HEK293 (cell line): ENCODE measurements at regions not wholly inside any gene's neighbourhood (a gene's known extent, or its start where the extent isn't known, plus 50 kb on each side); places are given as distances from the start of the nearest gene placed in this dataset.

Source experiments
- CTCF ChIA-PET: fragments of 350-600 bp; formaldehyde crosslinking; extraction: SDS; loops from one replicate; lab custom pipeline; 2021; ENCODE audit warnings: antibody characterized with exemption; lab: Yijun Ruan, JAX
- POLR2A ChIA-PET: fragments of 300-600 bp; formaldehyde crosslinking; extraction: SDS; loops from one replicate; lab custom pipeline; 2020; ENCODE audit warnings: antibody characterized with exemption, inconsistent platforms; lab: Yijun Ruan, JAX
- H3K27ac ChIP-seq: fragments of 200-500 bp; sonication (Bioruptor generic); 2 replicates; pipeline ENCODE4 v1.5.1; 2014; ENCODE audit warnings: low read depth, low read length, control low read depth, inconsistent platforms; ENCODE audit errors: extremely low read depth
- H3K36me3 ChIP-seq, 2 experiments: fragments of 200-500 bp in 1 of 2; sonication (Bioruptor generic) in 1 of 2; 1 replicate in 1 of 2; 2 replicates in 1 of 2; pipeline ENCODE4 v1.5.1; 2014 to 2017; ENCODE audit warnings: inconsistent platforms in 2 of 2, low read length in 2 of 2; ENCODE audit not compliant: control insufficient read depth in 2 of 2, insufficient read depth in 1 of 2
- H3K4me1 ChIP-seq: fragments of 200-500 bp; sonication (Bioruptor generic); 2 replicates; pipeline ENCODE4 v1.5.1; 2014; ENCODE audit warnings: mild to moderate bottlenecking, low read length, inconsistent platforms; ENCODE audit not compliant: control insufficient read depth, insufficient read depth
- H3K4me3 ChIP-seq: 2 replicates; pipeline ENCODE4 v1.5.1; 2011; ENCODE audit warnings: low read depth, mild to moderate bottlenecking, control low read depth, low read length, moderate library complexity
- H3K9me3 ChIP-seq: fragments of 200-500 bp; sonication (Bioruptor generic); 2 replicates; pipeline ENCODE4 v1.5.1; 2014; ENCODE audit warnings: low read depth, low read length, inconsistent platforms; ENCODE audit not compliant: control insufficient read depth, insufficient read depth
- GLIS1 ChIP-seq: fragments of 450-650 bp; formaldehyde crosslinking; IDR thresholded peaks from 2 replicates; pipeline ENCODE4 v1.5.1; 2016; ENCODE audit warnings: missing biosample characterization, missing genetic modification characterization
- GLIS2 ChIP-seq: fragments of 450-650 bp; formaldehyde crosslinking; IDR thresholded peaks from 2 replicates; pipeline ENCODE4 v1.5.1; 2016; ENCODE audit warnings: missing biosample characterization, missing genetic modification characterization
- HOXD13 ChIP-seq: sonication (generic); formaldehyde crosslinking; IDR thresholded peaks from 2 replicates; pipeline ENCODE4 v1.8.0; 2022; ENCODE audit warnings: missing genetic modification reagents, borderline replicate concordance
- IKZF3 ChIP-seq: fragments of 450-650 bp; IDR thresholded peaks from 2 replicates; pipeline ENCODE4 v1.5.0; 2018; ENCODE audit warnings: missing biosample characterization, mild to moderate bottlenecking, missing genetic modification characterization, moderate library complexity
- MEIS1 ChIP-seq: sonication (generic); formaldehyde crosslinking; IDR thresholded peaks from 2 replicates; pipeline ENCODE4 v1.8.1; 2022; ENCODE audit warnings: missing genetic modification reagents, mild to moderate bottlenecking, borderline replicate concordance
- REPIN1 ChIP-seq: fragments of 450-650 bp; formaldehyde crosslinking; IDR thresholded peaks from 2 replicates; pipeline ENCODE4 v1.5.1; 2017; ENCODE audit warnings: missing biosample characterization, missing genetic modification characterization, low read depth
- SP2 ChIP-seq: fragments of 450-650 bp; formaldehyde crosslinking; IDR thresholded peaks from 2 replicates; pipeline ENCODE4 v1.5.1; 2016; ENCODE audit warnings: missing biosample characterization, missing genetic modification characterization
- YY1 ChIP-seq: fragments of 450-650 bp; formaldehyde crosslinking; IDR thresholded peaks from 2 replicates; pipeline ENCODE4 v1.5.1; 2018; ENCODE audit warnings: missing biosample characterization, missing genetic modification characterization
- YY2 ChIP-seq: fragments of 450-650 bp; formaldehyde crosslinking; IDR thresholded peaks from 2 replicates; pipeline ENCODE4 v1.5.1; 2016; ENCODE audit warnings: missing biosample characterization, missing genetic modification characterization
- ZBTB1 ChIP-seq: fragments of 450-650 bp; formaldehyde crosslinking; IDR thresholded peaks from 2 replicates; pipeline ENCODE4 v1.5.1; 2016; ENCODE audit warnings: missing biosample characterization, missing genetic modification characterization
- ZEB2 ChIP-seq: fragments of 450-650 bp; formaldehyde crosslinking; IDR thresholded peaks from 2 replicates; pipeline ENCODE4 v1.5.1; 2016; ENCODE audit warnings: missing biosample characterization, missing genetic modification characterization
- ZNF169 ChIP-seq: fragments of 450-650 bp; formaldehyde crosslinking; IDR thresholded peaks from 2 replicates; pipeline ENCODE4 v1.5.1; 2016; ENCODE audit warnings: missing biosample characterization, missing genetic modification characterization
- ZNF274 ChIP-seq, 2 experiments: fragments of 200-500 bp in 1 of 2; fragments of 450-650 bp in 1 of 2; sonication (Bioruptor generic) in 1 of 2; formaldehyde crosslinking in 1 of 2; IDR thresholded peaks; 2 replicates each; pipeline versions ENCODE4 v1.5.1 to v1.6.1; 2014 to 2016; ENCODE audit warnings: borderline replicate concordance in 1 of 2, inconsistent platforms in 1 of 2, low read length in 1 of 2, missing biosample characterization in 1 of 2, missing genetic modification characterization in 1 of 2
- ZNF341 ChIP-seq: fragments of 450-650 bp; formaldehyde crosslinking; IDR thresholded peaks from 2 replicates; pipeline ENCODE4; 2016; ENCODE audit warnings: low read depth, missing biosample characterization, missing genetic modification characterization
- ZNF426 ChIP-seq: fragments of 450-650 bp; formaldehyde crosslinking; IDR thresholded peaks from 2 replicates; pipeline ENCODE4 v1.5.1; 2017; ENCODE audit warnings: missing biosample characterization, missing genetic modification characterization, mild to moderate bottlenecking, inconsistent platforms, moderate library complexity
- ZNF48 ChIP-seq: fragments of 450-650 bp; formaldehyde crosslinking; IDR thresholded peaks from 2 replicates; pipeline ENCODE4 v1.5.1; 2016; ENCODE audit warnings: missing biosample characterization, missing genetic modification characterization
- ZNF529 ChIP-seq: fragments of 450-650 bp; formaldehyde crosslinking; IDR thresholded peaks from 2 replicates; pipeline ENCODE4 v1.5.1; 2017; ENCODE audit warnings: missing genetic modification characterization, missing biosample characterization; ENCODE audit not compliant: insufficient replicate concordance
- ZNF549 ChIP-seq: fragments of 450-650 bp; IDR thresholded peaks from 2 replicates; pipeline ENCODE4 v1.5.1; 2018; ENCODE audit warnings: missing biosample characterization, missing genetic modification characterization, mild to moderate bottlenecking, inconsistent platforms, moderate library complexity
- ZNF558 ChIP-seq: fragments of 450-650 bp; formaldehyde crosslinking; IDR thresholded peaks from 2 replicates; pipeline ENCODE4 v1.5.1; 2016; ENCODE audit warnings: missing biosample characterization, missing genetic modification characterization
- ZNF571 ChIP-seq: fragments of 450-650 bp; formaldehyde crosslinking; IDR thresholded peaks from 2 replicates; pipeline ENCODE4 v1.5.0; 2017; ENCODE audit warnings: missing biosample characterization, missing genetic modification characterization
- ZNF600 ChIP-seq: fragments of 450-650 bp; formaldehyde crosslinking; IDR thresholded peaks from 2 replicates; pipeline ENCODE4 v1.5.1; 2016; ENCODE audit warnings: missing biosample characterization, missing genetic modification characterization
- ZNF768 ChIP-seq: fragments of 450-650 bp; formaldehyde crosslinking; IDR thresholded peaks from 2 replicates; pipeline ENCODE4 v1.5.1; 2018; ENCODE audit warnings: missing biosample characterization, mild to moderate bottlenecking, missing genetic modification characterization
- ZNF777 ChIP-seq: fragments of 450-650 bp; formaldehyde crosslinking; IDR thresholded peaks from 2 replicates; pipeline ENCODE4 v1.5.1; 2017; ENCODE audit warnings: missing biosample characterization, missing genetic modification characterization, borderline replicate concordance
- TF ChIP-seq, protein P1 (sequence below): fragments of 450-650 bp; formaldehyde crosslinking; conservative IDR thresholded peaks from 2 replicates; pipeline ENCODE4 v1.5.1; 2016; ENCODE audit warnings: low read depth, missing biosample characterization, missing genetic modification characterization
- TF ChIP-seq, protein P2 (sequence below): fragments of 450-650 bp; formaldehyde crosslinking; IDR thresholded peaks from 2 replicates; pipeline ENCODE4 v1.5.1; 2017; ENCODE audit warnings: missing biosample characterization, missing genetic modification characterization
- TF ChIP-seq, protein P3 (sequence below): fragments of 450-650 bp; formaldehyde crosslinking; IDR thresholded peaks from 2 replicates; pipeline ENCODE4 v1.5.1; 2016; ENCODE audit warnings: missing biosample characterization, missing genetic modification characterization
- TF ChIP-seq, protein P4 (sequence below): fragments of 450-650 bp; IDR thresholded peaks from 2 replicates; pipeline ENCODE4 v1.5.1; 2018; ENCODE audit warnings: missing biosample characterization, mild to moderate bottlenecking, missing genetic modification characterization

DNA sequence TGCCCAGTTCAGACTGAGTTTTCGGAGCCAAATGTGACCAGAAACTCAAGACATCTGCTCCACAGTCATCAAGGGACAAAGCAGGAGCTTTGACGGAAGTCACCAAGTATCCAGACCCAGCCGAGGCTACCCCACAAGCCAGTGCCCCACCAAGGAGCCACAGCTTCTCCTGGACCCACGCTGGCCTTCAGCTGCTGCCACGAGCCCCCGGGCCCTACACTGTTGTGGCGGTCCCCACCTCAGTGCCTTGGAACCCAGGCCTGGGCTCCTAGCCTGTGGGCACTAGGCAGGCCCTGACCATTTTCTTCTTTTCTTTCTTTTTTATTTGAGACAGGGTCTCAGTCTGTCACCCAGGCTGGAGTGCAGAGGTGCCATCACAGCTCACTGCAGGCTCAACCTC is 82.1 kb upstream of the NKX1-1 start:
- Histone ChIP-seq H3K27ac (no peak overlapping the region), H3K4me1 (no peaks in the 10 kb centered on the region), H3K9me3 (no peaks in the 10 kb centered on the region), H3K36me3 (no peaks in the 10 kb centered on the region), H3K4me3 (no peak overlapping the region)
- CTCF ChIA-PET: interaction anchor here (0.6 kb wide), 1 partner anchor 47 kb away, joined by 3 read pairs; no protein-coding TSS in a partner anchor
- TF ChIP-seq ZNF549 (tag by site-specific recombination) (no peak), GLIS2 (tag by site-specific recombination) (no peak), ZNF341 (tag by site-specific recombination) (no peak), MEIS1 (no peak), HOXD13 (CRISPR knock-in tag) (no peak), REPIN1 (tag by site-specific recombination) (no peak), ZNF600 (tag by site-specific recombination) (no peak), ZNF777 (tag by site-specific recombination) (no peak), ZNF529 (tag by site-specific recombination) (no peak), ZNF768 (tag by site-specific recombination) (no peak), ZEB2 (tag by site-specific recombination) (no peak), ZNF274 (IDR thresholded peaks at IDR 0.05; ENCODE audit: low read length) (no peak), ZNF274 (tag by site-specific recombination; IDR thresholded peaks at IDR 0.05; ENCODE audit: borderline replicate concordance) (no peak), YY2 (tag by site-specific recombination) (no peak), IKZF3 (no peak), ZNF558 (tag by site-specific recombination) (no peak)
- TF ChIP-seq, protein P1, sequence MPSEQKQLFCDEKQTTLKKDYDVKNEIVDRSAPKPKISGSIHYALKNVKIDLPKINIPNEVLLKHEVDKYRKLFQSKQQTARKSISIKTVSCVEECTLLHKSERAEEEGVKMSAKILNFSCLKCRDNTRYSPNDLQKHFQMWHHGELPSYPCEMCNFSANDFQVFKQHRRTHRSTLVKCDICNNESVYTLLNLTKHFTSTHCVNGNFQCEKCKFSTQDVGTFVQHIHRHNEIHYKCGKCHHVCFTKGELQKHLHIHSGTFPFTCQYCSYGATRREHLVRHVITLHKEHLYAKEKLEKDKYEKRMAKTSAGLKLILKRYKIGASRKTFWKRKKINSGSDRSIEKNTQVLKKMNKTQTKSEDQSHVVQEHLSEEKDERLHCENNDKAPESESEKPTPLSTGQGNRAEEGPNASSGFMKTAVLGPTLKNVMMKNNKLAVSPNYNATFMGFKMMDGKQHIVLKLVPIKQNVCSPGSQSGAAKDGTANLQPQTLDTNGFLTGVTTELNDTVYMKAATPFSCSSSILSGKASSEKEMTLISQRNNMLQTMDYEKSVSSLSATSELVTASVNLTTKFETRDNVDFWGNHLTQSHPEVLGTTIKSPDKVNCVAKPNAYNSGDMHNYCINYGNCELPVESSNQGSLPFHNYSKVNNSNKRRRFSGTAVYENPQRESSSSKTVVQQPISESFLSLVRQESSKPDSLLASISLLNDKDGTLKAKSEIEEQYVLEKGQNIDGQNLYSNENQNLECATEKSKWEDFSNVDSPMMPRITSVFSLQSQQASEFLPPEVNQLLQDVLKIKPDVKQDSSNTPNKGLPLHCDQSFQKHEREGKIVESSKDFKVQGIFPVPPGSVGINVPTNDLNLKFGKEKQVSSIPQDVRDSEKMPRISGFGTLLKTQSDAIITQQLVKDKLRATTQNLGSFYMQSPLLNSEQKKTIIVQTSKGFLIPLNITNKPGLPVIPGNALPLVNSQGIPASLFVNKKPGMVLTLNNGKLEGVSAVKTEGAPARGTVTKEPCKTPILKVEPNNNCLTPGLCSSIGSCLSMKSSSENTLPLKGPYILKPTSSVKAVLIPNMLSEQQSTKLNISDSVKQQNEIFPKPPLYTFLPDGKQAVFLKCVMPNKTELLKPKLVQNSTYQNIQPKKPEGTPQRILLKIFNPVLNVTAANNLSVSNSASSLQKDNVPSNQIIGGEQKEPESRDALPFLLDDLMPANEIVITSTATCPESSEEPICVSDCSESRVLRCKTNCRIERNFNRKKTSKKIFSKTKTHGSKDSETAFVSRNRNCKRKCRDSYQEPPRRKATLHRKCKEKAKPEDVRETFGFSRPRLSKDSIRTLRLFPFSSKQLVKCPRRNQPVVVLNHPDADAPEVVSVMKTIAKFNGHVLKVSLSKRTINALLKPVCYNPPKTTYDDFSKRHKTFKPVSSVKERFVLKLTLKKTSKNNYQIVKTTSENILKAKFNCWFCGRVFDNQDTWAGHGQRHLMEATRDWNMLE (tag by site-specific recombination): no peak
- TF ChIP-seq, protein P2, sequence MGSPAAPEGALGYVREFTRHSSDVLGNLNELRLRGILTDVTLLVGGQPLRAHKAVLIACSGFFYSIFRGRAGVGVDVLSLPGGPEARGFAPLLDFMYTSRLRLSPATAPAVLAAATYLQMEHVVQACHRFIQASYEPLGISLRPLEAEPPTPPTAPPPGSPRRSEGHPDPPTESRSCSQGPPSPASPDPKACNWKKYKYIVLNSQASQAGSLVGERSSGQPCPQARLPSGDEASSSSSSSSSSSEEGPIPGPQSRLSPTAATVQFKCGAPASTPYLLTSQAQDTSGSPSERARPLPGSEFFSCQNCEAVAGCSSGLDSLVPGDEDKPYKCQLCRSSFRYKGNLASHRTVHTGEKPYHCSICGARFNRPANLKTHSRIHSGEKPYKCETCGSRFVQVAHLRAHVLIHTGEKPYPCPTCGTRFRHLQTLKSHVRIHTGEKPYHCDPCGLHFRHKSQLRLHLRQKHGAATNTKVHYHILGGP: no peak
- TF ChIP-seq, protein P3, sequence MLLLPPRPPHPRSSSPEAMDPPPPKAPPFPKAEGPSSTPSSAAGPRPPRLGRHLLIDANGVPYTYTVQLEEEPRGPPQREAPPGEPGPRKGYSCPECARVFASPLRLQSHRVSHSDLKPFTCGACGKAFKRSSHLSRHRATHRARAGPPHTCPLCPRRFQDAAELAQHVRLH (tag by site-specific recombination): no peak
- POLR2A ChIA-PET: no interaction called here

DNA sequence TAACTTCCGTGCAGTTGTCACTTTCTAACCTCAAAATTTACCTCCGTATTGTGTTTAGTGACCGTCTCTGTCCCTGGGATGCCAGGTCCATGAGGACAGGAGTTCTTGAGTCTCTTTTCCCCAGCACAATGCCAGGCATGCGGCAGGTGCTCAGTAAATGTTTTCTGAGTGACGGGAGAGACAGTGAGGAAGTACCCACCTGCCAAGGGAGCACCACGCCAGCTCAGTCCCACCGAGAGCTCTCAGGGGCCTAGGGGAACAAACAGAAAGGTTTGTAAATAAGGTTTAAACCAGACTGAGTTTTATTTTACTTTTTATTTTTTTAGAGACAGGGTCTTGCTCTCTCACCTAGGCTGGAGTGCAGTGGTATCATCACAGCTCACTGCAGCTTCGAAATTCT is 81.5 kb upstream of the NKX1-1 start:
- CTCF ChIA-PET: interaction anchor here (0.6 kb wide), 1 partner anchor 48 kb away, joined by 3 read pairs; no protein-coding TSS in a partner anchor
- POLR2A ChIA-PET: no interaction called here
- Histone ChIP-seq H3K9me3 (no peaks in the 10 kb centered on the region), H3K27ac (no peak overlapping the region), H3K36me3 (no peaks in the 10 kb centered on the region), H3K4me1 (no peaks in the 10 kb centered on the region), H3K4me3 (no peak overlapping the region)
- TF ChIP-seq YY1 (tag by site-specific recombination): no peak
- TF ChIP-seq ZNF571: no peak
- no peak for TF ChIP-seq GLIS1 (tag by site-specific recombination)
- TF ChIP-seq ZNF169 (tag by site-specific recombination): no peak
- TF ChIP-seq ZNF48 (tag by site-specific recombination): no peak
- no peak for TF ChIP-seq SP2 (tag by site-specific recombination)
- TF ChIP-seq ZNF426 (tag by site-specific recombination): no peak
- TF ChIP-seq, protein P4, sequence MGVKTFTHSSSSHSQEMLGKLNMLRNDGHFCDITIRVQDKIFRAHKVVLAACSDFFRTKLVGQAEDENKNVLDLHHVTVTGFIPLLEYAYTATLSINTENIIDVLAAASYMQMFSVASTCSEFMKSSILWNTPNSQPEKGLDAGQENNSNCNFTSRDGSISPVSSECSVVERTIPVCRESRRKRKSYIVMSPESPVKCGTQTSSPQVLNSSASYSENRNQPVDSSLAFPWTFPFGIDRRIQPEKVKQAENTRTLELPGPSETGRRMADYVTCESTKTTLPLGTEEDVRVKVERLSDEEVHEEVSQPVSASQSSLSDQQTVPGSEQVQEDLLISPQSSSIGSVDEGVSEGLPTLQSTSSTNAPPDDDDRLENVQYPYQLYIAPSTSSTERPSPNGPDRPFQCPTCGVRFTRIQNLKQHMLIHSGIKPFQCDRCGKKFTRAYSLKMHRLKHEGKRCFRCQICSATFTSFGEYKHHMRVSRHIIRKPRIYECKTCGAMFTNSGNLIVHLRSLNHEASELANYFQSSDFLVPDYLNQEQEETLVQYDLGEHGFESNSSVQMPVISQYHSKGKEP: no peak
- no peak for TF ChIP-seq ZBTB1
